GM21526 (cell line): ENCODE measurements at regions not wholly inside any gene's neighbourhood (a gene's known extent, or its start where the extent isn't known, plus 50 kb on each side); places are given as distances from the start of the nearest gene placed in this dataset.
"Not testable (repeated sequence)": the region's sequence is repeated elsewhere in the genome, so short reads cannot be mapped to it uniquely, and the experiment has no call there.

ENCODE experiments used
- ATAC-seq: cut with Tn5 transposase; IDR thresholded peaks from one replicate; pipeline ENCODE4 v1.9.1; 2021; ENCODE audit warnings: moderate library complexity; ENCODE audit not compliant: unreplicated experiment, low FRiP score

- no peak for ATAC-seq
Measured at GRCh38 chr18:39299152-39299551, 1733.6 kb upstream of the CELF4 start.

- no peak for ATAC-seq
Measured at GRCh38 chr18:39297225-39297624, 1731.6 kb upstream of the CELF4 start.

- ATAC-seq, result no peak
Measured at GRCh38 chr18:39296293-39296888, 1730.8 kb upstream of the CELF4 start.

- no peak for ATAC-seq
Measured at GRCh38 chr18:39276764-39277163, 1711.2 kb upstream of the CELF4 start.

GRCh38 chr18:39274535-39274934 lies 1708.9 kb upstream of the CELF4 start:
- no peak for ATAC-seq

- ATAC-seq, result no peak
Measured at GRCh38 chr18:39272230-39272629, 1706.6 kb upstream of the CELF4 start.

- no peak for ATAC-seq
Measured at GRCh38 chr18:39271654-39272053, 1706.1 kb upstream of the CELF4 start.

- ATAC-seq, result no peak
Measured at GRCh38 chr18:39260565-39260964, 1695.0 kb upstream of the CELF4 start.

- no peak for ATAC-seq
Measured at GRCh38 chr18:39259736-39260135, 1694.1 kb upstream of the CELF4 start.

GRCh38 chr18:39244242-39244641 lies 1678.6 kb upstream of the CELF4 start:
- ATAC-seq, result no peak

GRCh38 chr18:39241534-39241933 lies 1675.9 kb upstream of the CELF4 start:
- no peak for ATAC-seq

GRCh38 chr18:39238981-39239660 lies 1673.5 kb upstream of the CELF4 start:
- ATAC-seq, result no peak

- no peak for ATAC-seq
Measured at GRCh38 chr18:39235118-39235719, 1669.6 kb upstream of the CELF4 start.

- ATAC-seq, result no peak
Measured at GRCh38 chr18:39232937-39233336, 1667.3 kb upstream of the CELF4 start.

GRCh38 chr18:39232490-39232889 lies 1666.9 kb upstream of the CELF4 start:
- no peak for ATAC-seq

- no peak for ATAC-seq
Measured at GRCh38 chr18:39230086-39230803, 1664.6 kb upstream of the CELF4 start.

GRCh38 chr18:39227769-39228168 lies 1662.2 kb upstream of the CELF4 start:
- not testable (repeated sequence) for ATAC-seq

- ATAC-seq, result no peak
Measured at GRCh38 chr18:39225373-39225772, 1659.8 kb upstream of the CELF4 start.

GRCh38 chr18:39223283-39223682 lies 1657.7 kb upstream of the CELF4 start:
- ATAC-seq, result no peak

GRCh38 chr18:39215920-39216319 lies 1650.3 kb upstream of the CELF4 start:
- ATAC-seq, result no peak

GRCh38 chr18:39211461-39211860 lies 1645.9 kb upstream of the CELF4 start:
- ATAC-seq, result no peak
